Activated CD8-positive, alpha-beta T cell treated with anti-CD3 and anti-CD28 coated beads for 36 hours (primary cell): ENCODE measurements at regions not wholly inside any gene's neighbourhood (a gene's known extent, or its start where the extent isn't known, plus 50 kb on each side); places are given as distances from the start of the nearest gene placed in this dataset.
"Not testable (repeated sequence)": the region's sequence is repeated elsewhere in the genome, so short reads cannot be mapped to it uniquely, and the experiment has no call there.

Experiments used
- ATAC-seq: fragments of 200-7000 bp; cut with Tn5 transposase; one replicate; pipeline ENCODE4 v1.10.0; 2021; ENCODE audit warnings: mild to moderate bottlenecking, moderate library complexity
- CTCF ChIA-PET: fragments of 350-600 bp; sonication (Branson Sonifier 250); formaldehyde crosslinking; loops from one replicate; lab custom pipeline; 2021; ENCODE audit warnings: antibody characterized with exemption; lab: Charles Lee
- POLR2A ChIA-PET: fragments of 350-600 bp; sonication (Branson Sonifier 250); formaldehyde crosslinking; loops from one replicate; lab custom pipeline; 2021; ENCODE audit warnings: antibody characterized with exemption; lab: Charles Lee
- DNase-seq: peaks from one replicate; pipeline ENCODE4 v3.0.0-alpha.2; 2020
- H3K27ac Mint-ChIP-seq: one replicate; pipeline ENCODE4 v1.8.0; 2021; ENCODE audit warnings: mild to moderate bottlenecking, mixed read lengths
- H3K27me3 Mint-ChIP-seq: one replicate; pipeline ENCODE4 v1.8.0; 2021; ENCODE audit warnings: mixed read lengths
- H3K36me3 Mint-ChIP-seq: one replicate; pipeline ENCODE4 v1.8.0; 2021; ENCODE audit warnings: low read depth, mixed read lengths
- H3K4me1 Mint-ChIP-seq: one replicate; pipeline ENCODE4 v1.8.0; 2021; ENCODE audit warnings: low read depth, mixed read lengths
- H3K4me3 Mint-ChIP-seq: one replicate; pipeline ENCODE4 v1.8.0; 2021; ENCODE audit warnings: mild to moderate bottlenecking, moderate library complexity, mixed read lengths
- H3K9me3 Mint-ChIP-seq: one replicate; pipeline ENCODE4 v1.8.0; 2021; ENCODE audit warnings: mixed read lengths
- CTCF ChIP-seq: fragments of 200-600 bp; IDR thresholded peaks from one replicate; pipeline ENCODE4 v1.8.0; 2022; ENCODE audit warnings: antibody characterized with exemption, mild to moderate bottlenecking
- intact Hi-C: fragments of 100-400 bp; cut with micrococcal nuclease; formaldehyde crosslinking; loops from one replicate; pipeline ENCODE4 v1.10.0; 2022

- no peak overlapping the region for H3K4me3 Mint-ChIP-seq
- TF ChIP-seq CTCF: no peak
- no peak overlapping the region for H3K27ac Mint-ChIP-seq
- ATAC-seq (no peak), DNase-seq (no peak)
- H3K4me1 Mint-ChIP-seq: no peaks in the 10 kb centered on the region
- CTCF ChIA-PET: no interaction called here
- no peaks in the 10 kb centered on the region for H3K27me3 Mint-ChIP-seq
- H3K36me3 Mint-ChIP-seq: no peaks in the 10 kb centered on the region
- POLR2A ChIA-PET: no interaction called here
- intact Hi-C loops: no loop called here
- no peaks in the 10 kb centered on the region for H3K9me3 Mint-ChIP-seq
These were observed 1420.0 kb upstream of the EYS start for GRCh38 chr6:67127041-67127440.

GRCh38 chr6:67121115-67121514 lies 1414.1 kb upstream of the EYS start:
- Mint-ChIP-seq H3K36me3 (no peaks in the 10 kb centered on the region), H3K27ac (no peak overlapping the region), H3K27me3 (no peaks in the 10 kb centered on the region), H3K4me1 (no peaks in the 10 kb centered on the region), H3K9me3 (peaks cover 5% of the 10 kb centered on the region), H3K4me3 (no peak overlapping the region)
- ATAC-seq (no peak), DNase-seq (no peak)
- CTCF ChIA-PET: no interaction called here
- intact Hi-C loops: no loop called here
- POLR2A ChIA-PET: no interaction called here
- no peak for TF ChIP-seq CTCF

GRCh38 chr6:67112120-67112519 lies 1405.1 kb upstream of the EYS start:
- ChIA-PET CTCF (no interaction called here), POLR2A (no interaction called here)
- H3K27ac Mint-ChIP-seq: no peak overlapping the region
- H3K9me3 Mint-ChIP-seq: peaks cover 6% of the 10 kb centered on the region
- H3K36me3 Mint-ChIP-seq: no peaks in the 10 kb centered on the region
- no peak for TF ChIP-seq CTCF
- DNase-seq (no peak), ATAC-seq (no peak)
- no peaks in the 10 kb centered on the region for H3K4me1 Mint-ChIP-seq
- no peak overlapping the region for H3K4me3 Mint-ChIP-seq
- no peaks in the 10 kb centered on the region for H3K27me3 Mint-ChIP-seq
- intact Hi-C loops: no loop called here

- ChIA-PET POLR2A (no interaction called here), CTCF (no interaction called here)
- H3K4me1 Mint-ChIP-seq: no peaks in the 10 kb centered on the region
- no peak for ATAC-seq
- H3K27me3 Mint-ChIP-seq: no peaks in the 10 kb centered on the region
- no peak for DNase-seq
- TF ChIP-seq CTCF: no peak
- intact Hi-C loops: no loop called here
- H3K36me3 Mint-ChIP-seq: no peaks in the 10 kb centered on the region
- no peak overlapping the region for H3K4me3 Mint-ChIP-seq
- H3K27ac Mint-ChIP-seq: no peak overlapping the region
- H3K9me3 Mint-ChIP-seq: peaks cover 3% of the 10 kb centered on the region
These were observed 1395.7 kb upstream of the EYS start for GRCh38 chr6:67102743-67103142.

- H3K4me3 Mint-ChIP-seq, H3K4me1 Mint-ChIP-seq, POLR2A ChIA-PET, H3K27me3 Mint-ChIP-seq, H3K36me3 Mint-ChIP-seq, H3K9me3 Mint-ChIP-seq, DNase-seq, intact Hi-C loops, H3K27ac Mint-ChIP-seq, ATAC-seq, CTCF ChIA-PET: not testable (repeated sequence)
These were observed 1388.7 kb upstream of the EYS start for GRCh38 chr6:67095618-67096226.
